H1 (cell line): ENCODE measurements at regions not wholly inside any gene's neighbourhood (a gene's known extent, or its start where the extent isn't known, plus 50 kb on each side); places are given as distances from the start of the nearest gene placed in this dataset.

ENCODE experiments used
- PHF8 ChIP-seq: fragments of 200-600 bp; sonication (generic); conservative IDR thresholded peaks from 2 replicates; pipeline ENCODE4 v1.7.1; 2012; ENCODE audit warnings: low read depth, mild to moderate bottlenecking, inconsistent platforms, low read length, moderate library complexity
- ZNF274 ChIP-seq: IDR thresholded peaks from 2 replicates; pipeline ENCODE4 v1.7.0; 2012; ENCODE audit warnings: low read length, borderline replicate concordance; ENCODE audit errors: extremely low read depth

DNA sequence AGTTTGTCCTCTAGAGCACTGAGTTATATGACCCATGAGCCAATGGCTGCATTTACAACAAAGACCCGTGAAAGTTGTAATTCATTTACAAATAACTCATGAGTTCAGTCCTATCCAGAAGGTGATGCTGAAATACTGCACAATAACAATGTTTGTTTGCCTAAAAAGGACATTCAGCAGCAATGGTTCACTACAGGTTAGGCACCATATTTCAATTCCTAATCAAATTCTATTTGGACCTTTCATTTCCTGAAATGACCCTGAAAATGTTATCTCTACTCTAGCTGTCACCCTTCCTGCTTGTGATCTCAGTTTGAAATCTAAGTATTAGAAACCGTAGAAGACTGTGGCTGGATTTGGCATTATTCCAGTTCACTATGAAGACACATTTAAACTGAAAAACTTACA, 191.2 kb upstream of the SAMSN1 start (continued):
- TF ChIP-seq PHF8: no peak
- TF ChIP-seq ZNF274: no peak
- TF ChIP-seq, all 59 proteins: peak for 0
